NCI-H524 (cell line): ENCODE measurements at regions not wholly inside any gene's neighbourhood (a gene's known extent, or its start where the extent isn't known, plus 50 kb on each side); places are given as distances from the start of the nearest gene placed in this dataset.

Experiments used
- DNase-seq, 2 experiments: peaks; one replicate each; lab custom pipeline; 2025; lab: John Stamatoyannopoulos, UW

GRCh38 chr2:226275215-226275614 is 524.4 kb downstream of the IRS1 start:
- DNase-seq: no peak

DNA sequence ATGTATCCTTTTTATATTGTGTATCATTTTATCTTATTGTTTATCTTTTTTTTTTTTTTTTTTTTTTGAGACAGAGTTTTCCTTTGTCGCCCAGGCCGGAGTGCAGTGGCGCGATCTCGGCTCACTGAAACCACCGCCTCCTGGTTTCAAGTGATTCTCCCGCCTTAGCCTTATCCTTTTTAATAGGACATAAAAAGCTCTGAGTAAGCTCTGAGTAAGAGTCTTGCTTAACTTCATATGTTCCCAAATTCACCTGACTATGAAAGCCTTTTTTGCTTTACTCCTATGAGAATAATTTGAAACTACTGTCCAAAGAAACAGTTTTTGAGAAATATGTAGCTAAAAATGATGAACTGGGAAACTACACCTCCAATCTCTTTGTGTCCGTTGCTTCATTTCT is 525.5 kb downstream of the IRS1 start:
- no peak for DNase-seq

- DNase-seq: no peak
These were observed 526.2 kb downstream of the IRS1 start for GRCh38 chr2:226273440-226273839.

DNA sequence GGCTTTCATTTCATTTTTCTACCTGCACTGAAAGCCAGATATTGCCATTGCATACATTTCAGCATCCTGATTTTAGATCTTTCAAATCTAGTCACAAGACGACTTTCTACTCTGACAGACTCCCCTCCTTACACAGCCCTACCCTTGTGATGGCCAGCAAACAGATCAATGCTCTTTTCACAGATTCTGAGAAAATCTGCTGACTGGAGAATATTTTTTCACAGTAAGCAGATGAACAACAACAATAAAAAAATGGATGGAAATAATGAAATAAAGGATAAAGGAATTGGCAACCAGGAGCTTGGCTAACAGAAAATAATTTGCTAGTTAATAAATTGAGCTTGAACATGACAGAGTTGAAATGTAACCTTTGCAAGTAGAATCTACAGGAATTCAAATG is 527.2 kb downstream of the IRS1 start:
- no peak for DNase-seq

DNA sequence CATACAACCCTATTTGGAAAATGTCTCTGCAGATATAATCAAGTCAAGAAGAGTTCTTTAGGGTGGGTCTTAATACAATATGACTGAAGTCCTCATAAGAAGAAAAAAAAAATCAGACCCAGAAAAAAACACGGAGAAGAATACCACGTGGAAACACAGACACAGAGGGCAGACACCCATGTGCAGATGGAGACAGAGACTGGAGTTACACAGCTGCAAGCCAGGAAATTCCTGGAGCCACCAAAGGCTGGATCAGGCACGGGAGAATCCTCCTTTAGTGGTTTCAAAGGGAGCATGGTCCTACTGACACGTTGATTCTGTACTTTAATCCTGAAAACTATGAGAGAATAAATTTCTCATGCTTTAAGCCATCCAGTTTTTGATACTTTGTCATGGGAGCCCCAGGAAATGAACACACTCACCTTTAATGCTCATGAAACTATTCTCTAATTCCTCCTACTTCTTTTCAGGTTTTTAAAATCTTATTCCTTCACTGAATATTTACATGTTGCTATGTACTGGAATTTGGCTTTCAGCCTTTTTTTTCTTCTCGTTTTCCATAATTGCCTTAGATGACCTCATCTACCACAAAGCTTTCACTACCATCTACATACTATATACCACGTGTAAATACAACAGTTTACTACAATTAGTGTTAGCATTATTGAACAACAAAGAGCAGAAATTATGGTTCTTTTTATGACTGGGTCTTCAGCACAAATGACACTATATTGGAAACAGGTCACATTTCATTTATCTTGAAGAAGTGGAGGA is 529.1 kb downstream of the IRS1 start:
- DNase-seq: no peak

GRCh38 chr2:226267516-226268289 is 531.9 kb downstream of the IRS1 start:
- DNase-seq: no peak

GRCh38 chr2:226256709-226257376 is 542.8 kb downstream of the IRS1 start:
- peak; percentile 3 to 41 for DNase-seq

- DNase-seq: no peak
These were observed 543.4 kb downstream of the IRS1 start for GRCh38 chr2:226256237-226256636.

DNA sequence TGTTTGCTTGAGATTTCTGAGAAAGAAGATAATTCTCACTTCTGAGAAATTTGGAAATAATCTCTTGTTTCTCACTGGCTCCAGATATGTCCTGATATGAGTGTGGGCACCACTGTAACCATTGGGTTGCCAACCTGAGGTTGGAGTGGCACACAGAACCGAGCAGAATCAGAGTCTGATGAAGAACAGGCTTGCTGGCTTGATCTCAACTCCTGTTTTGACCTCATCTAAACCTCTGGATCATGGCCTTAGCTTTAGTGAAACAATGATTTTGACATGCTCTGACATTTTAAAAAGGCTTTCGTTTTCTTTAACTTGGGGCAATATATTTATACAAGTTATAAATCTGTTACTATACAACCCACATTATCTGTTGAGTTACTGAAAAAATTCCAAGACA is 548.0 kb downstream of the IRS1 start:
- DNase-seq: no peak

GRCh38 chr2:226247289-226248275 is 552.0 kb downstream of the IRS1 start:
- DNase-seq: no peak

- no peak for DNase-seq
These were observed 565.4 kb downstream of the IRS1 start for GRCh38 chr2:226234187-226234586.

GRCh38 chr2:226233388-226233787 is 566.2 kb downstream of the IRS1 start:
- DNase-seq: no peak

GRCh38 chr2:226228080-226228479 is 571.5 kb downstream of the IRS1 start:
- no peak for DNase-seq

DNA sequence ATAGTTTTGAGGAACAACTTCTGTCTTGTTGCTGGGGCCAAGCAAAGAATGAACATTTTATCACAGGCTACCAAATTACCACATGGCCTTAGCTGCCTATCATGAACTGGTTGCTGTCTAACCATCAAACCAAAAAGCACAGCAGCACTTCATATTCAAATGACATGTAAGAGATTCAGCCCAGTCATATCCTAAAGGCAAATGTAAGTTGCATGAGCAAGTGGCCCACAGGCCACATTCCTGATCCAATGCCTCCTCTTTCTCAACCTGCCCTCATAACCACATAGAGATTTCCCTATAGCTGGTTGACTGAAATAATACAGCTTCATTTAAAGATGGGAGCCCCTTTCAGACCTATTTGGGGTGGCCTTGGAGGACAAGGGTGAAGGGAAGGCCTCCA is 572.3 kb downstream of the IRS1 start:
- DNase-seq: no peak

GRCh38 chr2:226223704-226224103 is 575.9 kb downstream of the IRS1 start:
- no peak for DNase-seq

GRCh38 chr2:226220511-226220910 is 579.1 kb downstream of the IRS1 start:
- DNase-seq: no peak

DNA sequence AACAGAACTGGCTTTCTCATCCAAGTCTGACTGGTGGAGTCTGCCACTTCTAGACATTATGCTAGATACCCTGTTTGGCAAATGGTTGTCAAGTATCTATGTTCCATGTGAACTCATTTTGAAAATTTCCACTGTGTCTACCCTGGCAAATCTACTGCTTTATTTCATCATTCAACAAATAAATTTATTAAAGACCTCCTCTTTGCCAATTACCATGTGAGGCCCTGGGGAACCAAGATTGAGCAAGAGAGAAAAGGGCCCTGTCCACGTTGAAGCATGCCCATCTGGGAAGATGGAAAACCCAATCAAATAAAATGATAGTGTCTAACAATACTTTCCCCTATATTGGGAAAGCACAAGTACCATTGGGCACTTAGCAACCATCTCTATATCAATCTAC is 582.4 kb downstream of the IRS1 start:
- no peak for DNase-seq

DNA sequence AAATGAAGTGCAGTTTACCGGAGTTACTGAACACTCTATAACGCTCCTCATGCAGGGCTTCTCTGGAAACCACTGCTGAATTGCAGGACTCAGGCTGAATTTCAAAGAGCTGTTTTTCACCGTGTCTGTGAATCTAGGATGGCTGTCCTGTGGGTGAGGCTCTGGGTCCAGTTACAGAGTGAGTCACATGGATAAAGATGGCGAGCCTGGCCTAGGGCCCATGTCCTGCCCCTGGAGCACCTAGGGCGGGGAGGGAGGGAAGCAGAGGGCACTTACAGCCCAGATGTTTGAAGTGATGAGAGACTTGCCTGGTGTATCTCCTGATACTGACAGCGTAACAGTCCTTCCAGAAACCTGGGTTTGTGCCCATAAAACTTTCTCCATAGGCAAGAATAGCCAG is 583.0 kb downstream of the IRS1 start:
- DNase-seq: no peak

DNA sequence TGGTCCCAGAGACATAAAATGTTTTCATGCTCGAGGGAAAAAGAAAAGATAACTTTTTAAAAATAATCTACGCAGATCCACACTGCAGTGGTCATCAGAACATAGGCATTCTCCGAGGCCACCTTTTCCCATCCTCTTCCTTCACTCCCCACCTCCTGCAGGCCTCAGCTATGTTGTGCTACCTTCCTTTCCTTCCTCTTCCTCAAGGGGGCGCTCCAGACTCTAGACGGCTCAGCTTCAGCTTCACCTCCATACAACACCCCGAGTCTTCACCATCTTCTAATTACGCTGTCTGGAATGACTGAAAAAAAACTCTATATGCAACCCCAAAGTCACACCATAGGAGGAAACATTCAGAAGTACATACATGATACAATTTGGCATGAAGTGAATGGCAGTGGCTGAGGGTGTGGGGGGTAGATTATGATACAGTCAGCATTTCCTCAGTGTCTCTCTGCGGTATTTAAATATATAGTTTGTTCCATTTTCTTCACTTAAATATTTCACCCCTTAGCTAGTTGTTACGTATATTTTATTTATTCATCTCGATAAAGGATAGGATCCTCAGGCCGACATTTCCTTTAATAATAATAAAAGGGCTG is 583.6 kb downstream of the IRS1 start:
- peak; percentile 65 to 72 for DNase-seq

DNA sequence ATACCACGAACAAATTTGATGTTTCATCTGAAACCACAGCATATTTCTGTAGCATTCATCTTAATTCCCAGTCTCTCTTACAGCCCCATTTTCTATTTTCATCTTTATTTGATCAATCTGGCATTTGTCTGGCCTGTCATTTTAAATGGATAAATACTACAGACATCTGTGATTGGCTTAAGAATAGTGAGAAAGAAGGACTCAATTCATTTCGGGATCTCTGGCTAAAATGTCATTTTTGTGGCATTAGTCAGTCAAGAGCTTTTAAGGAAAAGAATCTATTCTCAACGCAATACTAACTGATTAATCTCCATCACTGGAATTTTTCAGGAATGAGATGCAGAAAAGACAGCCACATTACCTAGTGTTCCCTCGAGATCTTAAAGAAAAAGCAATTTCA is 585.9 kb downstream of the IRS1 start:
- DNase-seq: no peak

- no peak for DNase-seq
These were observed 588.2 kb downstream of the IRS1 start for GRCh38 chr2:226211439-226211838.
